GM12892 (cell line): ENCODE measurements at regions not wholly inside any gene's neighbourhood (a gene's known extent, or its start where the extent isn't known, plus 50 kb on each side); places are given as distances from the start of the nearest gene placed in this dataset.

Experiments used
- POLR2A ChIP-seq: IDR thresholded peaks from 2 replicates; pipeline ENCODE4 v1.6.1; 2011; ENCODE audit warnings: low read depth, low read length, control low read depth
- POLR2AphosphoS5 ChIP-seq: IDR thresholded peaks from 2 replicates; pipeline ENCODE4 v1.6.1; 2011; ENCODE audit warnings: low read depth, low read length, control low read depth
- TAF1 ChIP-seq: IDR thresholded peaks from 2 replicates; pipeline ENCODE4 v1.6.1; 2011; ENCODE audit warnings: low read depth, mild to moderate bottlenecking, control low read depth, low read length, borderline replicate concordance

- no peak for TF ChIP-seq POLR2AphosphoS5
- no peak for TF ChIP-seq POLR2A
- TF ChIP-seq TAF1: no peak
Observed at GRCh38 chr1:239785576-239785975, 306.1 kb upstream of the FMN2 start.
